ENCODE measurements at regions not wholly inside any gene's neighbourhood (a gene's known extent, or its start where the extent isn't known, plus 50 kb on each side); places are given as distances from the start of the nearest gene placed in this dataset.
"Not testable (repeated sequence)": the region's sequence is repeated elsewhere in the genome, so short reads cannot be mapped to it uniquely, and the experiment has no call there.

- Histone ChIP-seq H4K20me1 (ENCODE audit: insufficient read depth, poor library complexity, severe bottlenecking) (no peaks in the 10 kb centered on the region), H3K36me3 (replicated peaks; ENCODE audit: insufficient read depth, low read depth) (no peaks in the 10 kb centered on the region), H3K27me3 (no peaks in the 10 kb centered on the region), H3K27ac (no peak overlapping the region), H3K79me2 (no peaks in the 10 kb centered on the region), H3K4me3 (no peak overlapping the region), H3K4me1 (ENCODE audit: insufficient read depth) (no peaks in the 10 kb centered on the region), H3K9me2 (replicated peaks; ENCODE audit: insufficient read depth) (no peaks in the 10 kb centered on the region), H3K4me2 (no peak overlapping the region), H3K9me3 (ENCODE audit: low read depth) (no peaks in the 10 kb centered on the region), H2AFZ (no peak overlapping the region)
- WGBS (ENCODE audit: low lambda C conversion rate, missing lambda C conversion rate), result 85% methylated on average over 19 of the region's 19 CpGs
- TF ChIP-seq EZH2phosphoT487 (IDR thresholded peaks at IDR 0.05; ENCODE audit: low read depth, severe bottlenecking, unreplicated experiment) (no peak), CTCF (IDR thresholded peaks at IDR 0.05; ENCODE audit: poor library complexity) (no peak), EZH2 (IDR thresholded peaks at IDR 0.05; ENCODE audit: borderline replicate concordance) (no peak)
- DNase-seq (ENCODE audit: low spot score), result no peak
Observed at GRCh38 chr4:3911252-3911856, 145.2 kb downstream of the ADRA2C start.

GRCh38 chr4:3914511-3914910 is 148.3 kb downstream of the ADRA2C start:
- H3K4me2 ChIP-seq; H3K9me2 ChIP-seq (replicated peaks; ENCODE audit: insufficient read depth); H3K27me3 ChIP-seq; H3K36me3 ChIP-seq (replicated peaks; ENCODE audit: insufficient read depth, low read depth); H2AFZ ChIP-seq; H3K4me1 ChIP-seq (ENCODE audit: insufficient read depth); H3K79me2 ChIP-seq; H3K27ac ChIP-seq; H3K9me3 ChIP-seq (ENCODE audit: low read depth); H4K20me1 ChIP-seq (ENCODE audit: insufficient read depth, poor library complexity, severe bottlenecking); H3K4me3 ChIP-seq; DNase-seq (ENCODE audit: low spot score): not testable (repeated sequence)
- 91% methylated on average over 4 of the region's 4 CpGs for WGBS (ENCODE audit: low lambda C conversion rate, missing lambda C conversion rate)

GRCh38 chr4:3919509-3919908 is 153.3 kb downstream of the ADRA2C start:
- DNase-seq (ENCODE audit: low spot score); H3K27ac ChIP-seq; H3K36me3 ChIP-seq (replicated peaks; ENCODE audit: insufficient read depth, low read depth); H3K9me3 ChIP-seq (ENCODE audit: low read depth); H3K9me2 ChIP-seq (replicated peaks; ENCODE audit: insufficient read depth); H4K20me1 ChIP-seq (ENCODE audit: insufficient read depth, poor library complexity, severe bottlenecking); H3K27me3 ChIP-seq; H3K4me3 ChIP-seq; H3K79me2 ChIP-seq; H3K4me1 ChIP-seq (ENCODE audit: insufficient read depth); H2AFZ ChIP-seq; H3K4me2 ChIP-seq: not testable (repeated sequence)
- 46% methylated on average over 9 of the region's 9 CpGs for WGBS (ENCODE audit: low lambda C conversion rate, missing lambda C conversion rate)

GRCh38 chr4:3921902-3922301 is 155.7 kb downstream of the ADRA2C start:
- H3K36me3 ChIP-seq (replicated peaks; ENCODE audit: insufficient read depth, low read depth); H3K9me2 ChIP-seq (replicated peaks; ENCODE audit: insufficient read depth); H4K20me1 ChIP-seq (ENCODE audit: insufficient read depth, poor library complexity, severe bottlenecking); H3K4me2 ChIP-seq; H3K79me2 ChIP-seq; H3K4me1 ChIP-seq (ENCODE audit: insufficient read depth); H3K27me3 ChIP-seq; H2AFZ ChIP-seq; H3K4me3 ChIP-seq; H3K27ac ChIP-seq; DNase-seq (ENCODE audit: low spot score); H3K9me3 ChIP-seq (ENCODE audit: low read depth): not testable (repeated sequence)
- 88% methylated on average over 3 of the region's 3 CpGs for WGBS (ENCODE audit: low lambda C conversion rate, missing lambda C conversion rate)

GRCh38 chr4:3925841-3926240 is 159.7 kb downstream of the ADRA2C start:
- DNase-seq (ENCODE audit: low spot score); H3K27ac ChIP-seq; H3K79me2 ChIP-seq; H3K9me3 ChIP-seq (ENCODE audit: low read depth); H3K4me3 ChIP-seq; H3K9me2 ChIP-seq (replicated peaks; ENCODE audit: insufficient read depth); H2AFZ ChIP-seq; H3K4me2 ChIP-seq; H3K36me3 ChIP-seq (replicated peaks; ENCODE audit: insufficient read depth, low read depth); H4K20me1 ChIP-seq (ENCODE audit: insufficient read depth, poor library complexity, severe bottlenecking); H3K27me3 ChIP-seq; H3K4me1 ChIP-seq (ENCODE audit: insufficient read depth): not testable (repeated sequence)
- 20% methylated on average over 4 of the region's 4 CpGs for WGBS (ENCODE audit: low lambda C conversion rate, missing lambda C conversion rate)

GRCh38 chr4:3926271-3926670 is 160.1 kb downstream of the ADRA2C start:
- H3K79me2 ChIP-seq; DNase-seq (ENCODE audit: low spot score); H4K20me1 ChIP-seq (ENCODE audit: insufficient read depth, poor library complexity, severe bottlenecking); H3K4me2 ChIP-seq; H3K4me1 ChIP-seq (ENCODE audit: insufficient read depth); H2AFZ ChIP-seq; H3K4me3 ChIP-seq; H3K27ac ChIP-seq; H3K27me3 ChIP-seq; H3K9me2 ChIP-seq (replicated peaks; ENCODE audit: insufficient read depth); H3K36me3 ChIP-seq (replicated peaks; ENCODE audit: insufficient read depth, low read depth); H3K9me3 ChIP-seq (ENCODE audit: low read depth): not testable (repeated sequence)
- 41% methylated on average over 10 of the region's 10 CpGs for WGBS (ENCODE audit: low lambda C conversion rate, missing lambda C conversion rate)

- H4K20me1 ChIP-seq (ENCODE audit: insufficient read depth, poor library complexity, severe bottlenecking); H3K4me1 ChIP-seq (ENCODE audit: insufficient read depth); H3K4me2 ChIP-seq: not testable (repeated sequence)
Observed at GRCh38 chr4:3926969-3927755, 161.0 kb downstream of the ADRA2C start.

GRCh38 chr4:3929431-3929830 is 163.2 kb downstream of the ADRA2C start:
- H3K4me2 ChIP-seq; H3K9me2 ChIP-seq (replicated peaks; ENCODE audit: insufficient read depth); H3K79me2 ChIP-seq; H3K27me3 ChIP-seq; DNase-seq (ENCODE audit: low spot score); H3K9me3 ChIP-seq (ENCODE audit: low read depth); H2AFZ ChIP-seq; H4K20me1 ChIP-seq (ENCODE audit: insufficient read depth, poor library complexity, severe bottlenecking); H3K36me3 ChIP-seq (replicated peaks; ENCODE audit: insufficient read depth, low read depth); H3K27ac ChIP-seq; H3K4me3 ChIP-seq; H3K4me1 ChIP-seq (ENCODE audit: insufficient read depth): not testable (repeated sequence)
- WGBS (ENCODE audit: low lambda C conversion rate, missing lambda C conversion rate), result 80% methylated on average over 8 of the region's 8 CpGs

More at GRCh38 chr4:3926969-3927755, 161.0 kb downstream of the ADRA2C start:
- H3K27ac ChIP-seq, result peak overlapping the region; percentile 27
- H3K79me2 ChIP-seq; H3K9me3 ChIP-seq (ENCODE audit: low read depth); H2AFZ ChIP-seq; H3K27me3 ChIP-seq; H3K9me2 ChIP-seq (replicated peaks; ENCODE audit: insufficient read depth); H3K4me3 ChIP-seq; DNase-seq (ENCODE audit: low spot score); H3K36me3 ChIP-seq (replicated peaks; ENCODE audit: insufficient read depth, low read depth): not testable (repeated sequence)
- 66% methylated on average over 11 of the region's 11 CpGs for WGBS (ENCODE audit: low lambda C conversion rate, missing lambda C conversion rate)

Measured in hepatocyte (in vitro differentiated cells).